Fibroblast of lung (primary cell): ENCODE measurements at regions not wholly inside any gene's neighbourhood (a gene's known extent, or its start where the extent isn't known, plus 50 kb on each side); places are given as distances from the start of the nearest gene placed in this dataset.

Experiments
- CTCF ChIP-seq, 2 donors: IDR thresholded peaks in 1 of 2; conservative IDR thresholded peaks in 1 of 2; 1 replicate in 1 of 2; 2 replicates in 1 of 2; pipeline ENCODE4 v1.5.1; 2011 to 2012; ENCODE audit warnings: low read length in 2 of 2, control low read depth in 1 of 2, inconsistent platforms in 1 of 2, low read depth in 1 of 2, mild to moderate bottlenecking in 1 of 2
- EZH2 ChIP-seq: IDR thresholded peaks from 2 replicates; pipeline ENCODE4 v1.5.1; 2012; ENCODE audit warnings: low read length, control low read depth, mild to moderate bottlenecking; ENCODE audit errors: missing control alignments

GRCh38 chr4:12203945-12204344 lies 775.3 kb upstream of the HS3ST1 start:
- TF ChIP-seq CTCF (conservative IDR thresholded peaks at IDR 0.05 in 1 of 2, IDR thresholded peaks at IDR 0.05 in 1 of 2; ENCODE audit: low read depth in 1 of 2, low read length in 2 of 2) (no peak), EZH2 (no peak)
